DLD1 (cell line): ENCODE measurements at regions not wholly inside any gene's neighbourhood (a gene's known extent, or its start where the extent isn't known, plus 50 kb on each side); places are given as distances from the start of the nearest gene placed in this dataset.

Experiments
- in situ Hi-C: cut with HindIII; loops from 2 replicates; pipeline ENCODE4 v1.10.0; 2017; ENCODE audit warnings: low sequenced_read_pairs

- in situ Hi-C loops: no loop called here
These were observed 609.5 kb upstream of the ARID1B start for GRCh38 chr6:156167625-156168071.

GRCh38 chr6:156167016-156167624 is 610.1 kb upstream of the ARID1B start:
- in situ Hi-C loops: no loop called here

GRCh38 chr6:156166093-156166492 is 611.1 kb upstream of the ARID1B start:
- in situ Hi-C loops: no loop called here

GRCh38 chr6:156164701-156165452 is 612.3 kb upstream of the ARID1B start:
- in situ Hi-C loops: no loop called here

- in situ Hi-C loops: no loop called here
These were observed 613.9 kb upstream of the ARID1B start for GRCh38 chr6:156163311-156163710.

GRCh38 chr6:156161471-156161870 is 615.7 kb upstream of the ARID1B start:
- in situ Hi-C loops: no loop called here

- in situ Hi-C loops: no loop called here
These were observed 616.4 kb upstream of the ARID1B start for GRCh38 chr6:156160795-156161165.

- in situ Hi-C loops: no loop called here
These were observed 617.0 kb upstream of the ARID1B start for GRCh38 chr6:156160007-156160794.

- in situ Hi-C loops: no loop called here
These were observed 622.3 kb upstream of the ARID1B start for GRCh38 chr6:156154896-156155295.

GRCh38 chr6:156150391-156150790 is 626.8 kb upstream of the ARID1B start:
- in situ Hi-C loops: no loop called here

GRCh38 chr6:156146891-156147290 is 630.3 kb upstream of the ARID1B start:
- in situ Hi-C loops: no loop called here

- in situ Hi-C loops: no loop called here
These were observed 645.8 kb upstream of the ARID1B start for GRCh38 chr6:156131221-156131903.

GRCh38 chr6:156126535-156126934 is 650.6 kb upstream of the ARID1B start:
- in situ Hi-C loops: no loop called here

- in situ Hi-C loops: no loop called here
These were observed 651.3 kb upstream of the ARID1B start for GRCh38 chr6:156125844-156126243.

GRCh38 chr6:156123731-156124130 is 653.4 kb upstream of the ARID1B start:
- in situ Hi-C loops: no loop called here

GRCh38 chr6:156121973-156122372 is 655.2 kb upstream of the ARID1B start:
- in situ Hi-C loops: no loop called here

- in situ Hi-C loops: no loop called here
These were observed 658.9 kb upstream of the NOX3 start for GRCh38 chr6:156114541-156114940.

- in situ Hi-C loops: no loop called here
These were observed 658.0 kb upstream of the NOX3 start for GRCh38 chr6:156113631-156114030.

- in situ Hi-C loops: no loop called here
These were observed 656.3 kb upstream of the NOX3 start for GRCh38 chr6:156111913-156112312.

GRCh38 chr6:156110249-156110648 is 654.6 kb upstream of the NOX3 start:
- in situ Hi-C loops: no loop called here

- in situ Hi-C loops: no loop called here
These were observed 654.1 kb upstream of the NOX3 start for GRCh38 chr6:156109713-156110112.
